ENCODE measurements at regions not wholly inside any gene's neighbourhood (a gene's known extent, or its start where the extent isn't known, plus 50 kb on each side); places are given as distances from the start of the nearest gene placed in this dataset.

DNA sequence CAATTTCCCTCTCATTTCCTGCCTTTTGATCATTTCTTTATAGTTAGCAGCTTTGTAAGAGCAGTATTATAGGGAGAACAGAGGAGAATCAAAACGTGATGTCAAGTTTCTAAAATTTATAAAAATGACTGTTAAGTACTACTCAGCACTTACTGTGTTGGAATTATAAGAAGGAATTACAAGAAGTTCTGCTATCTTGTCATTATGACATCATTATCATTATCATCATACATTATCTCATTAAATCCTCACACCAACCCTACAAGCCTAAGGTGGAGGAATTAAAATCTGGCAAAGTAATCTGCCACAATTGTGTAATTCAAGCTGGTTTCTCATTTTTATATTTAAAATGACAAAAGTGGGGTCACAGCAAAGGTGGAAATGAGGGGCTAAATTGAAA lies 316.2 kb upstream of the CD180 start:
- H3K27me3 ChIP-seq (ENCODE audit: control insufficient read depth in 4 of 4, insufficient read depth in 4 of 4, low read length in 3 of 4) = no peaks in the 10 kb centered on the region
- no peaks in the 10 kb centered on the region for H3K9me3 ChIP-seq (ENCODE audit: control insufficient read depth in 4 of 4, low read length in 3 of 4)
- no peak overlapping the region for H3K27ac ChIP-seq (ENCODE audit: low read depth in 1 of 2, low read length in 2 of 2)
- no peak for DNase-seq (ENCODE audit: low spot score)
- H3K36me3 ChIP-seq (ENCODE audit: control insufficient read depth in 4 of 4, insufficient read depth in 3 of 4, low read depth in 1 of 4, low read length in 3 of 4) = peaks cover 0 to 1% (median 0%) of the 10 kb centered on the region in 4 donors
- 97% methylated on average over 1 of the region's 1 CpG for WGBS
- no peak overlapping the region for H3K4me3 ChIP-seq (ENCODE audit: low read depth in 1 of 3, low read length in 3 of 3)
- TF ChIP-seq, protein P1, sequence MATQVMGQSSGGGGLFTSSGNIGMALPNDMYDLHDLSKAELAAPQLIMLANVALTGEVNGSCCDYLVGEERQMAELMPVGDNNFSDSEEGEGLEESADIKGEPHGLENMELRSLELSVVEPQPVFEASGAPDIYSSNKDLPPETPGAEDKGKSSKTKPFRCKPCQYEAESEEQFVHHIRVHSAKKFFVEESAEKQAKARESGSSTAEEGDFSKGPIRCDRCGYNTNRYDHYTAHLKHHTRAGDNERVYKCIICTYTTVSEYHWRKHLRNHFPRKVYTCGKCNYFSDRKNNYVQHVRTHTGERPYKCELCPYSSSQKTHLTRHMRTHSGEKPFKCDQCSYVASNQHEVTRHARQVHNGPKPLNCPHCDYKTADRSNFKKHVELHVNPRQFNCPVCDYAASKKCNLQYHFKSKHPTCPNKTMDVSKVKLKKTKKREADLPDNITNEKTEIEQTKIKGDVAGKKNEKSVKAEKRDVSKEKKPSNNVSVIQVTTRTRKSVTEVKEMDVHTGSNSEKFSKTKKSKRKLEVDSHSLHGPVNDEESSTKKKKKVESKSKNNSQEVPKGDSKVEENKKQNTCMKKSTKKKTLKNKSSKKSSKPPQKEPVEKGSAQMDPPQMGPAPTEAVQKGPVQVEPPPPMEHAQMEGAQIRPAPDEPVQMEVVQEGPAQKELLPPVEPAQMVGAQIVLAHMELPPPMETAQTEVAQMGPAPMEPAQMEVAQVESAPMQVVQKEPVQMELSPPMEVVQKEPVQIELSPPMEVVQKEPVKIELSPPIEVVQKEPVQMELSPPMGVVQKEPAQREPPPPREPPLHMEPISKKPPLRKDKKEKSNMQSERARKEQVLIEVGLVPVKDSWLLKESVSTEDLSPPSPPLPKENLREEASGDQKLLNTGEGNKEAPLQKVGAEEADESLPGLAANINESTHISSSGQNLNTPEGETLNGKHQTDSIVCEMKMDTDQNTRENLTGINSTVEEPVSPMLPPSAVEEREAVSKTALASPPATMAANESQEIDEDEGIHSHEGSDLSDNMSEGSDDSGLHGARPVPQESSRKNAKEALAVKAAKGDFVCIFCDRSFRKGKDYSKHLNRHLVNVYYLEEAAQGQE (IDR thresholded peaks at IDR 0.05) = no peak
- TF ChIP-seq TAF1 (conservative IDR thresholded peaks at IDR 0.05) (no peak), JUND (IDR thresholded peaks at IDR 0.05) (no peak), SP1 (IDR thresholded peaks at IDR 0.05) (no peak), YY1 (IDR thresholded peaks at IDR 0.05) (no peak), EGR1 (IDR thresholded peaks at IDR 0.05; ENCODE audit: low read depth in 2 of 2) (no peak)
- TF ChIP-seq, protein P2, sequence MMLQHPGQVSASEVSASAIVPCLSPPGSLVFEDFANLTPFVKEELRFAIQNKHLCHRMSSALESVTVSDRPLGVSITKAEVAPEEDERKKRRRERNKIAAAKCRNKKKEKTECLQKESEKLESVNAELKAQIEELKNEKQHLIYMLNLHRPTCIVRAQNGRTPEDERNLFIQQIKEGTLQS (IDR thresholded peaks at IDR 0.05) = no peak
- TF ChIP-seq, protein P3, sequence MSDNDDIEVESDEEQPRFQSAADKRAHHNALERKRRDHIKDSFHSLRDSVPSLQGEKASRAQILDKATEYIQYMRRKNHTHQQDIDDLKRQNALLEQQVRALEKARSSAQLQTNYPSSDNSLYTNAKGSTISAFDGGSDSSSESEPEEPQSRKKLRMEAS (IDR thresholded peaks at IDR 0.05) = no peak
- no peak overlapping the region for H3K9ac ChIP-seq (ENCODE audit: low read depth in 1 of 2, low read length in 2 of 2)
- H3K4me1 ChIP-seq (ENCODE audit: control insufficient read depth in 4 of 4, insufficient read depth in 4 of 4, low read length in 3 of 4) = no peaks in the 10 kb centered on the region

DNA sequence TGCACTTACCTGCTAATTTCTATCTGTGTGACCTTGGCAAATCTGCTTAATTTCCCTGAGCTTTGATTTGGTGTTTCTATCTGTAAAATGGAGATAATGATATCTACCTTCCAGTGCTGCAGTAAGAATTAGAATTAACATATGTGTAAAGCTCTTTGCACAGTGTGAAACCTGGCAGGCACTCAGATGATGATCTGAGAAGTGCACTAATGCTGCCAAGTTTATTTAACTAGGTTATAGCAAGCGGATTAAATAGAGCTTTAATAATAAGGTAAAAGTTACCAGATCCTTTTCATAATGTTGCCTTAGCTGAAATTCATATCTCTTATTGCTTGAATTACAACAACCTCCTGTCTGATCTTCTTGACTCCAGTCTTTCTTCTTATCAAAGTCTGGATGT lies 315.3 kb upstream of the CD180 start:
- Histone ChIP-seq H3K4me1 (ENCODE audit: control insufficient read depth in 4 of 4, insufficient read depth in 4 of 4, low read length in 3 of 4) (no peaks in the 10 kb centered on the region), H3K27me3 (ENCODE audit: control insufficient read depth in 4 of 4, insufficient read depth in 4 of 4, low read length in 3 of 4) (no peaks in the 10 kb centered on the region), H3K9ac (ENCODE audit: low read depth in 1 of 2, low read length in 2 of 2) (no peak overlapping the region), H3K9me3 (ENCODE audit: control insufficient read depth in 4 of 4, low read length in 3 of 4) (no peaks in the 10 kb centered on the region), H3K27ac (ENCODE audit: low read depth in 1 of 2, low read length in 2 of 2) (no peak overlapping the region), H3K36me3 (ENCODE audit: control insufficient read depth in 4 of 4, insufficient read depth in 3 of 4, low read depth in 1 of 4, low read length in 3 of 4) (peaks cover 0 to 1% (median 0%) of the 10 kb centered on the region in 4 donors), H3K4me3 (ENCODE audit: low read depth in 1 of 3, low read length in 3 of 3) (no peak overlapping the region)
- no peak for DNase-seq (ENCODE audit: low spot score)
- WGBS = 87% methylated on average over 1 of the region's 1 CpG
- TF ChIP-seq, protein P1 (IDR thresholded peaks at IDR 0.05) = no peak
- TF ChIP-seq, protein P4, sequence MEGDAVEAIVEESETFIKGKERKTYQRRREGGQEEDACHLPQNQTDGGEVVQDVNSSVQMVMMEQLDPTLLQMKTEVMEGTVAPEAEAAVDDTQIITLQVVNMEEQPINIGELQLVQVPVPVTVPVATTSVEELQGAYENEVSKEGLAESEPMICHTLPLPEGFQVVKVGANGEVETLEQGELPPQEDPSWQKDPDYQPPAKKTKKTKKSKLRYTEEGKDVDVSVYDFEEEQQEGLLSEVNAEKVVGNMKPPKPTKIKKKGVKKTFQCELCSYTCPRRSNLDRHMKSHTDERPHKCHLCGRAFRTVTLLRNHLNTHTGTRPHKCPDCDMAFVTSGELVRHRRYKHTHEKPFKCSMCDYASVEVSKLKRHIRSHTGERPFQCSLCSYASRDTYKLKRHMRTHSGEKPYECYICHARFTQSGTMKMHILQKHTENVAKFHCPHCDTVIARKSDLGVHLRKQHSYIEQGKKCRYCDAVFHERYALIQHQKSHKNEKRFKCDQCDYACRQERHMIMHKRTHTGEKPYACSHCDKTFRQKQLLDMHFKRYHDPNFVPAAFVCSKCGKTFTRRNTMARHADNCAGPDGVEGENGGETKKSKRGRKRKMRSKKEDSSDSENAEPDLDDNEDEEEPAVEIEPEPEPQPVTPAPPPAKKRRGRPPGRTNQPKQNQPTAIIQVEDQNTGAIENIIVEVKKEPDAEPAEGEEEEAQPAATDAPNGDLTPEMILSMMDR (IDR thresholded peaks at IDR 0.05; ENCODE audit: low read depth, low read length, missing input control) = no peak
- TF ChIP-seq, protein P5, sequence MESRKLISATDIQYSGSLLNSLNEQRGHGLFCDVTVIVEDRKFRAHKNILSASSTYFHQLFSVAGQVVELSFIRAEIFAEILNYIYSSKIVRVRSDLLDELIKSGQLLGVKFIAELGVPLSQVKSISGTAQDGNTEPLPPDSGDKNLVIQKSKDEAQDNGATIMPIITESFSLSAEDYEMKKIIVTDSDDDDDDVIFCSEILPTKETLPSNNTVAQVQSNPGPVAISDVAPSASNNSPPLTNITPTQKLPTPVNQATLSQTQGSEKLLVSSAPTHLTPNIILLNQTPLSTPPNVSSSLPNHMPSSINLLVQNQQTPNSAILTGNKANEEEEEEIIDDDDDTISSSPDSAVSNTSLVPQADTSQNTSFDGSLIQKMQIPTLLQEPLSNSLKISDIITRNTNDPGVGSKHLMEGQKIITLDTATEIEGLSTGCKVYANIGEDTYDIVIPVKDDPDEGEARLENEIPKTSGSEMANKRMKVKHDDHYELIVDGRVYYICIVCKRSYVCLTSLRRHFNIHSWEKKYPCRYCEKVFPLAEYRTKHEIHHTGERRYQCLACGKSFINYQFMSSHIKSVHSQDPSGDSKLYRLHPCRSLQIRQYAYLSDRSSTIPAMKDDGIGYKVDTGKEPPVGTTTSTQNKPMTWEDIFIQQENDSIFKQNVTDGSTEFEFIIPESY (IDR thresholded peaks at IDR 0.05) = no peak
- TF ChIP-seq NR2F2 (IDR thresholded peaks at IDR 0.05) = no peak
- no peak for TF ChIP-seq SP1 (IDR thresholded peaks at IDR 0.05)
- TF ChIP-seq, protein P3 (IDR thresholded peaks at IDR 0.05) = no peak
- TF ChIP-seq YY1 (IDR thresholded peaks at IDR 0.05) = no peak
- no peak for TF ChIP-seq FOXA2 (IDR thresholded peaks at IDR 0.05)
- no peak for TF ChIP-seq RXRA (IDR thresholded peaks at IDR 0.05)
- no peak for TF ChIP-seq EGR1 (IDR thresholded peaks at IDR 0.05; ENCODE audit: low read depth in 2 of 2)
- TF ChIP-seq GABPA (IDR thresholded peaks at IDR 0.05 in 1 of 2, conservative IDR thresholded peaks at IDR 0.05 in 1 of 2) = no peak
- TF ChIP-seq, protein P2 (IDR thresholded peaks at IDR 0.05) = no peak
- TF ChIP-seq FOXA1 (IDR thresholded peaks at IDR 0.05) = no peak
- no peak for TF ChIP-seq JUND (IDR thresholded peaks at IDR 0.05)
- TF ChIP-seq HNF4A (conservative IDR thresholded peaks at IDR 0.05) = no peak
- TF ChIP-seq HNF4G (IDR thresholded peaks at IDR 0.05) = no peak
- no peak for TF ChIP-seq RAD21 (IDR thresholded peaks at IDR 0.05)
- no peak for TF ChIP-seq TAF1 (conservative IDR thresholded peaks at IDR 0.05)

Data from liver (tissue), 8 donors.